ENCODE measurements at regions not wholly inside any gene's neighbourhood (a gene's known extent, or its start where the extent isn't known, plus 50 kb on each side); places are given as distances from the start of the nearest gene placed in this dataset.
"Not testable (repeated sequence)": the region's sequence is repeated elsewhere in the genome, so short reads cannot be mapped to it uniquely, and the experiment has no call there.

DNA sequence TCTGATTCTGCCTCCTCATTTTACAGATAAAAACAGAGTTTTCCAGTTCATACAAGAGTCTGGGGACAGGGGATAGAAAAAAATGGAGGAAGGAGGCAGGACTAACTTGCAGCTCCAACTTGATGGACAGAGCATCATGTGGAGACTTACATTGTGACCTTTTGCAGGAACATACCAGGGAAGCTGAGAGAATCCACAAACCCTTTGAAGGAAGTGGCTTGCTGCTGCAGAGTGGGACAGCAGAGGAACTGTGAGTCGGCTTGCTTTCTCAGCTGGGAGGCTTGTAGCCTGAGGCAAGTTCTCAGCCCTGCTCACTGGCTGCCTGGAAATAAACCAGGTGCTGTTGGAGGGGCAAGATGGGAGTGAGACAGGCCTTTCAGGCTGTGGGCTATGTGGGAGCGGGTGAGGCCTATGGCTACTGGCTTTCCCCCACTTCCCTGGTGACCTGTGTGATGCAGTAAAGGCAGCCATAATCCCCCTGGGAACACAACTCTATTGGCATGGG, 614.4 kb downstream of the KCTD12 start:
- H3K27me3 Mint-ChIP-seq (ENCODE audit: low read depth), result no peaks in the 10 kb centered on the region
- H3K27ac Mint-ChIP-seq, result no peak overlapping the region
- no peak for DNase-seq (ENCODE audit: low spot score in 2 of 2, unreplicated experiment in 2 of 2)
- H3K36me3 Mint-ChIP-seq, result no peaks in the 10 kb centered on the region
- H3K4me3 Mint-ChIP-seq, result no peak overlapping the region
- TF ChIP-seq, protein P1, sequence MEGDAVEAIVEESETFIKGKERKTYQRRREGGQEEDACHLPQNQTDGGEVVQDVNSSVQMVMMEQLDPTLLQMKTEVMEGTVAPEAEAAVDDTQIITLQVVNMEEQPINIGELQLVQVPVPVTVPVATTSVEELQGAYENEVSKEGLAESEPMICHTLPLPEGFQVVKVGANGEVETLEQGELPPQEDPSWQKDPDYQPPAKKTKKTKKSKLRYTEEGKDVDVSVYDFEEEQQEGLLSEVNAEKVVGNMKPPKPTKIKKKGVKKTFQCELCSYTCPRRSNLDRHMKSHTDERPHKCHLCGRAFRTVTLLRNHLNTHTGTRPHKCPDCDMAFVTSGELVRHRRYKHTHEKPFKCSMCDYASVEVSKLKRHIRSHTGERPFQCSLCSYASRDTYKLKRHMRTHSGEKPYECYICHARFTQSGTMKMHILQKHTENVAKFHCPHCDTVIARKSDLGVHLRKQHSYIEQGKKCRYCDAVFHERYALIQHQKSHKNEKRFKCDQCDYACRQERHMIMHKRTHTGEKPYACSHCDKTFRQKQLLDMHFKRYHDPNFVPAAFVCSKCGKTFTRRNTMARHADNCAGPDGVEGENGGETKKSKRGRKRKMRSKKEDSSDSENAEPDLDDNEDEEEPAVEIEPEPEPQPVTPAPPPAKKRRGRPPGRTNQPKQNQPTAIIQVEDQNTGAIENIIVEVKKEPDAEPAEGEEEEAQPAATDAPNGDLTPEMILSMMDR (IDR thresholded peaks at IDR 0.05; ENCODE audit: unreplicated experiment), result no peak
- peaks cover 47% of the 10 kb centered on the region for H3K9me3 Mint-ChIP-seq
- no peaks in the 10 kb centered on the region for H3K4me1 Mint-ChIP-seq

DNA sequence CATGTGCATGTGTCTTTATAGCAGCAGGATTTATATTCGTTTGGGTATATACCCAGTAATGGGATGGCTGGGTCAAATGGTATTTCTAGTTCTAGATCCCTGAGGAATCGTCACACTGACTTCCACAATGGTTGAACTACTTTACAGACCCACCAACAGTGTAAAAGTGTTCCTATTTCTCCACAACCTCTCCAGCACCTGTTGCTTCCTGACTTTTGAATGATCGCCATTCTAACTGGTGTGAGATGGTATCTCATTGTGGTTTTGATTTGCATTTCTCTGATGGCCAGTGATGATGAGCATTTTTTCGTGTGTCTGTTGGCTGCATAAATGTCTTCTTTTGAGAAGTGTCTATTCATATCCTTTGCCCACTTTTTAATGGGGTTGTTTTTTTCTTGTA, 617.9 kb downstream of the KCTD12 start:
- H3K9me3 Mint-ChIP-seq, result peaks cover 35% of the 10 kb centered on the region
- H3K4me3 Mint-ChIP-seq; H3K27me3 Mint-ChIP-seq (ENCODE audit: low read depth); H3K4me1 Mint-ChIP-seq; H3K27ac Mint-ChIP-seq; DNase-seq (ENCODE audit: low spot score in 2 of 2, unreplicated experiment in 2 of 2); H3K36me3 Mint-ChIP-seq: not testable (repeated sequence)

DNA sequence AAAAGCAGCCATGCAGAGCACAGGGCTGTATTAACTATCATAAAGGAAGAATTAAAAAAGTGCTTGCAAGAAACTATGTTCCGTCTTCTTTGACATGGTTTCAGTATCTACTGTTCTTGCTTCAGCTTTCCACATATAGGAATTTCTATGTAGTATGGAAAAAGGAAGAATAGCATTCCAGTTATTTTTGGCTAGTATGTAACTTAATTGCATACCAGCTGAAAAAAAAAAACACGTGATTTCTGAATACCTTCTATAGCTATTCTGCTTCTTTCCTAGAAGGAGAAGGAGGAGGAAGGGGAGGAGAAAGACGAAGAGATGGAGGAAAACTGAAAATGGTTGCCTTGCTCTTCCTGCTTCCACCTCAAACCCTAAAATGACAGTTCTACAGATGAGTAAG, 619.0 kb downstream of the KCTD12 start:
- Mint-ChIP-seq H3K36me3 (no peaks in the 10 kb centered on the region), H3K27ac (no peak overlapping the region), H3K4me1 (no peaks in the 10 kb centered on the region), H3K27me3 (ENCODE audit: low read depth) (no peaks in the 10 kb centered on the region), H3K4me3 (no peak overlapping the region), H3K9me3 (peaks cover 25% of the 10 kb centered on the region)
- TF ChIP-seq, protein P1 (IDR thresholded peaks at IDR 0.05; ENCODE audit: unreplicated experiment), result no peak
- DNase-seq (ENCODE audit: low spot score in 2 of 2, unreplicated experiment in 2 of 2), result no peak

DNA sequence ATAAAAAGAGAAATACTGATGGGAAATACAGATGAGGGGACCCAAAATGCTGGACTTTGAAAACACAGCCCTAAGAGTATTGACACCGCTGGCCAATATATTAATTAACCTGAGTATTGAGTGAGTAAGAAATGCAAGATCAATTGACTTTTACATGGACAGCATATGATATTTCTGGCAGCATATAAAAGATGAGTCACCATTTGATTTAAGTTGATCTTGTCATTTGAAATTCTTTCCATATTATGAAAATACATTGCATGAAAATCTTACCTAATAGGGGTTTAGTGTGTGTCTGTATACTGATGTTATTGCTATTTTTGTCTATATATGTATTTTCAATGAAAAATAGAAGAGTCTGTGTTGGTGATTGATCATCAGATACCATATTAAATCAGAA, 619.6 kb downstream of the KCTD12 start:
- DNase-seq (ENCODE audit: low spot score in 2 of 2, unreplicated experiment in 2 of 2), result no peak
- H3K27ac Mint-ChIP-seq, result no peak overlapping the region
- H3K27me3 Mint-ChIP-seq (ENCODE audit: low read depth), result no peaks in the 10 kb centered on the region
- no peaks in the 10 kb centered on the region for H3K36me3 Mint-ChIP-seq
- no peaks in the 10 kb centered on the region for H3K4me1 Mint-ChIP-seq
- peaks cover 24% of the 10 kb centered on the region for H3K9me3 Mint-ChIP-seq
- TF ChIP-seq, protein P1 (IDR thresholded peaks at IDR 0.05; ENCODE audit: unreplicated experiment), result no peak
- H3K4me3 Mint-ChIP-seq, result no peak overlapping the region

DNA sequence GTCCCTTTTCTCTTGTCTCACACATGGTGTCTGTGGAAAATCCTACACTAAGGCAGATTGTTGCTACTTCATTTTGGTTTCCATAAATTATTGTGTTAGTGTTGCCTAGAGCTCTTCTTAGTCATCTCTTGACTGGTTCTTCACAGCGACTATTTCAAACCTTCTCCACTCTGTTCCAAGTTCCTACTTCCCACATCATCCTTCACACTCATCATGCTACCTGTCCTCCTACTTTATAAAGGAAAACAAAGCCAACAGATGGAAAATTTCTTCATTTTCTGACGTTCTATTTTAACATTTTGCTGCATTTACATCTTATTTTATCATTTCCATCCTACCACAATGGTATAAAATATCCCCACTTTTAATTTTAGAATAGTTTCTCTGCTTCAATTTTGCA, 614.1 kb downstream of the LMO7 start:
- no peak for DNase-seq (ENCODE audit: low spot score in 2 of 2, unreplicated experiment in 2 of 2)
- no peak overlapping the region for H3K27ac Mint-ChIP-seq
- peaks cover 26% of the 10 kb centered on the region for H3K9me3 Mint-ChIP-seq
- peaks cover 4% of the 10 kb centered on the region for H3K27me3 Mint-ChIP-seq (ENCODE audit: low read depth)
- TF ChIP-seq, protein P1 (IDR thresholded peaks at IDR 0.05; ENCODE audit: unreplicated experiment), result no peak
- H3K36me3 Mint-ChIP-seq, result no peaks in the 10 kb centered on the region
- H3K4me3 Mint-ChIP-seq, result no peak overlapping the region
- no peaks in the 10 kb centered on the region for H3K4me1 Mint-ChIP-seq

DNA sequence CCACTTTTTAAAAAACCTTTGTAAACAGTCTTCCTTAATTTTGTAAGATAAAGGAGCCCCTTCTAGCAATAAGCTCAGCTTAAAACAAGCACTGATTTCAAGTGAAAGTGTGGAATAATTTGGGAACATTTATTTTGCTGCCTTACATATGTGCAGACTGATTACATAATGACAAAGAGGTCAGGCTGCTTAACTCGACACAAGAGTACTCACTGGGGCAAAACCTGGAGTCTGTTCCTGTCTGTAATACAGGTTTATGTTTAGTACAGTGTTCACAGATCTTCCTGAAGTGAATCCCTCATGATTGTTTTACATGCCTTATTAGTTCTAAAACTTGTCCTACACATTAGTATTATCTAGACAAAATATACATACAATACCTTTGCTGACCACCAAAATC, 609.8 kb downstream of the LMO7 start:
- H3K4me1 Mint-ChIP-seq, result no peaks in the 10 kb centered on the region
- TF ChIP-seq, protein P1 (IDR thresholded peaks at IDR 0.05; ENCODE audit: unreplicated experiment), result no peak
- no peak overlapping the region for H3K27ac Mint-ChIP-seq
- H3K36me3 Mint-ChIP-seq, result no peaks in the 10 kb centered on the region
- no peak overlapping the region for H3K4me3 Mint-ChIP-seq
- no peak for DNase-seq (ENCODE audit: low spot score in 2 of 2, unreplicated experiment in 2 of 2)
- H3K9me3 Mint-ChIP-seq, result peaks cover 12% of the 10 kb centered on the region
- H3K27me3 Mint-ChIP-seq (ENCODE audit: low read depth), result peaks cover 4% of the 10 kb centered on the region
